Suprapubic skin (tissue), 3 donors: ENCODE measurements at regions not wholly inside any gene's neighbourhood (a gene's known extent, or its start where the extent isn't known, plus 50 kb on each side); places are given as distances from the start of the nearest gene placed in this dataset.

Source experiments
- CTCF ChIP-seq, 2 donors: fragments of 200-600 bp in 1 of 2; fragments of 450-650 bp in 1 of 2; sonication (generic) in 1 of 2; IDR thresholded peaks; one replicate each; pipeline ENCODE4 v1.5.1; 2016 to 2019; ENCODE audit warnings: antibody characterized with exemption in 2 of 2, mild to moderate bottlenecking in 1 of 2, moderate library complexity in 1 of 2
- EP300 ChIP-seq: sonication (generic); formaldehyde crosslinking; IDR thresholded peaks from one replicate; pipeline ENCODE4 v1.6.1; 2017; ENCODE audit warnings: antibody characterized with exemption
- POLR2A ChIP-seq, 2 donors: fragments of 450-650 bp; IDR thresholded peaks; one replicate each; pipeline ENCODE4 v1.6.1; 2017; ENCODE audit warnings: antibody characterized with exemption in 2 of 2, mild to moderate bottlenecking in 2 of 2, moderate library complexity in 2 of 2

GRCh38 chr7:59079-60016, 133.0 kb upstream of the FAM20C start:
- TF ChIP-seq CTCF (IDR thresholded peaks at IDR 0.05) (no peak), EP300 (no peak), POLR2A (IDR thresholded peaks at IDR 0.05) (no peak)
